Type B pancreatic cell (in vitro differentiated cells): ENCODE measurements at regions not wholly inside any gene's neighbourhood (a gene's known extent, or its start where the extent isn't known, plus 50 kb on each side); places are given as distances from the start of the nearest gene placed in this dataset.

Source experiments
- DNase-seq: peaks from one replicate; pipeline ENCODE4 v3.0.0; 2021; ENCODE audit warnings: mixed read lengths; ENCODE audit not compliant: unreplicated experiment; ENCODE audit errors: extremely low spot score
- H3K27ac Mint-ChIP-seq: 2 replicates; pipeline ENCODE4 v1.8.0; 2021; ENCODE audit warnings: mild to moderate bottlenecking, mixed read lengths
- H3K27me3 Mint-ChIP-seq: 2 replicates; pipeline ENCODE4 v1.8.0; 2021; ENCODE audit warnings: mixed read lengths
- H3K36me3 Mint-ChIP-seq: 2 replicates; pipeline ENCODE4 v1.8.0; 2021; ENCODE audit warnings: mixed read lengths
- H3K4me1 Mint-ChIP-seq: one replicate; pipeline ENCODE4 v1.8.0; 2021; ENCODE audit warnings: mixed read lengths; ENCODE audit not compliant: unreplicated experiment
- H3K4me3 Mint-ChIP-seq: 2 replicates; pipeline ENCODE4 v1.8.0; 2021; ENCODE audit warnings: mild to moderate bottlenecking, mixed read lengths
- H3K9me3 Mint-ChIP-seq: 2 replicates; pipeline ENCODE4 v1.8.0; 2021; ENCODE audit warnings: mixed read lengths
- TF ChIP-seq, protein P1 (sequence below): fragments of 200-600 bp; sonication (generic); conservative IDR thresholded peaks from 2 replicates; pipeline ENCODE4 v1.5.0; 2021; ENCODE audit warnings: antibody characterized with exemption, mild to moderate bottlenecking

DNA sequence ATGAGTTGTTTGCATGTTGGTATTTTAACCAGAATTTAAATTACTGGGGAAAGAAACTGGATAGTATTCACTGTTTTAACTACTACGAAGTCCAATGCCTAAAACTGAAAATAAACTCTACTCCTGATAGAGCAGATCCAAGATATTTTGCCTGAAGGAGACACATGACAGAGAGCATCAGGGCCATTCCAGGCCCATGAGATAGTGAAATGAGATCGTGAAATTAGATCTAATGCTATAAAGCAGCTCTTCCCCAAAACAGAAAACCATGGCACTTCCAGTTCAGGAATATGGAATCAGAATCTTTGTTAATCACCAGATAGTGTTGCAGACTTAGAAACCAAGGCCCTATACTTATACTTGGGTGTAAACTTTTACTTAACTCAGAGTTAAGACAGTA lies 124.3 kb upstream of the CACNA2D1 start:
- TF ChIP-seq, protein P1, sequence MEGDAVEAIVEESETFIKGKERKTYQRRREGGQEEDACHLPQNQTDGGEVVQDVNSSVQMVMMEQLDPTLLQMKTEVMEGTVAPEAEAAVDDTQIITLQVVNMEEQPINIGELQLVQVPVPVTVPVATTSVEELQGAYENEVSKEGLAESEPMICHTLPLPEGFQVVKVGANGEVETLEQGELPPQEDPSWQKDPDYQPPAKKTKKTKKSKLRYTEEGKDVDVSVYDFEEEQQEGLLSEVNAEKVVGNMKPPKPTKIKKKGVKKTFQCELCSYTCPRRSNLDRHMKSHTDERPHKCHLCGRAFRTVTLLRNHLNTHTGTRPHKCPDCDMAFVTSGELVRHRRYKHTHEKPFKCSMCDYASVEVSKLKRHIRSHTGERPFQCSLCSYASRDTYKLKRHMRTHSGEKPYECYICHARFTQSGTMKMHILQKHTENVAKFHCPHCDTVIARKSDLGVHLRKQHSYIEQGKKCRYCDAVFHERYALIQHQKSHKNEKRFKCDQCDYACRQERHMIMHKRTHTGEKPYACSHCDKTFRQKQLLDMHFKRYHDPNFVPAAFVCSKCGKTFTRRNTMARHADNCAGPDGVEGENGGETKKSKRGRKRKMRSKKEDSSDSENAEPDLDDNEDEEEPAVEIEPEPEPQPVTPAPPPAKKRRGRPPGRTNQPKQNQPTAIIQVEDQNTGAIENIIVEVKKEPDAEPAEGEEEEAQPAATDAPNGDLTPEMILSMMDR: no peak
- no peak overlapping the region for H3K4me3 Mint-ChIP-seq
- H3K4me1 Mint-ChIP-seq: peaks cover 5% of the 10 kb centered on the region
- H3K27me3 Mint-ChIP-seq: peaks cover 4% of the 10 kb centered on the region
- DNase-seq: no peak
- H3K9me3 Mint-ChIP-seq: no peaks in the 10 kb centered on the region
- H3K27ac Mint-ChIP-seq: no peak overlapping the region
- H3K36me3 Mint-ChIP-seq: no peaks in the 10 kb centered on the region

DNA sequence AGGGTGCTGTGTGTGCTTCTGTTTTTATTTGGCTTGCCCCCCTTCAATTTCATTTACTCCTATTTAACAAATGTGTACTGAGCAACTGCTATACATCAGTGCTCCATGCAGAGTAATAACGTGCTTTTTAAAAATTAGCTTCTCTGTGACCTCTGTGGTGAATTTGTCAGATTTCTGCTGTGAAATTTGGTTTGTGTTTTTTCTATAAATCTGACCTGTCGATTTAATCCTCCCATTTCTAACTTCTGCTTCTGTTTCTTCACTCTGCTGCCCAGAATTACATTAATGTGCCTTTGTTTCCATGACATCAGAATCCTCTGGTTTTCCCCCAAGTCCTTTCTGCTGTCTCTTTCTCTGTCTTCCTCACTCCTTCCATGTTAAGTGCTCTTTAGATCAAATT lies 123.8 kb upstream of the CACNA2D1 start:
- no peak for DNase-seq
- no peaks in the 10 kb centered on the region for H3K36me3 Mint-ChIP-seq
- no peaks in the 10 kb centered on the region for H3K9me3 Mint-ChIP-seq
- no peak overlapping the region for H3K27ac Mint-ChIP-seq
- no peak overlapping the region for H3K4me3 Mint-ChIP-seq
- peaks cover 3% of the 10 kb centered on the region for H3K27me3 Mint-ChIP-seq
- peaks cover 4% of the 10 kb centered on the region for H3K4me1 Mint-ChIP-seq
- TF ChIP-seq, protein P1: no peak

DNA sequence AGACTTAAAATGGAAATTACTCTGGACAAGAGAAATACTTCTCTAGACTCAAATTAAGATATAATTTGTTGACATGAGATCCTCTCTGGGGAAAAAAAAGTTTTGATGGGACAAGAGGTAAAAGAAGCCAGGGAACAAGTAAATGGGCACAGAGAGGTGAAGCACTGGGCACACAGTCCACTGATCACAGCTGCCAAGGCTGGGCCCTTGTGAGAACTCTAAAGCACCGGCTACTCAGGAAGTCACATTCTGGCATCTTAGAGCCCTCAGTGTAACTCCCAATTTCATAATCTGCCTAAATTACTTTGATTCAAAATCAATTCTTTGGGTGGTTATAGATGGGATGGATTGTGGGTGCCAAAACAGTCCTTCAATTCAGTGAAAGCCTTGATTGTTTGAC lies 123.2 kb upstream of the CACNA2D1 start:
- H3K36me3 Mint-ChIP-seq: no peaks in the 10 kb centered on the region
- no peaks in the 10 kb centered on the region for H3K9me3 Mint-ChIP-seq

DNA sequence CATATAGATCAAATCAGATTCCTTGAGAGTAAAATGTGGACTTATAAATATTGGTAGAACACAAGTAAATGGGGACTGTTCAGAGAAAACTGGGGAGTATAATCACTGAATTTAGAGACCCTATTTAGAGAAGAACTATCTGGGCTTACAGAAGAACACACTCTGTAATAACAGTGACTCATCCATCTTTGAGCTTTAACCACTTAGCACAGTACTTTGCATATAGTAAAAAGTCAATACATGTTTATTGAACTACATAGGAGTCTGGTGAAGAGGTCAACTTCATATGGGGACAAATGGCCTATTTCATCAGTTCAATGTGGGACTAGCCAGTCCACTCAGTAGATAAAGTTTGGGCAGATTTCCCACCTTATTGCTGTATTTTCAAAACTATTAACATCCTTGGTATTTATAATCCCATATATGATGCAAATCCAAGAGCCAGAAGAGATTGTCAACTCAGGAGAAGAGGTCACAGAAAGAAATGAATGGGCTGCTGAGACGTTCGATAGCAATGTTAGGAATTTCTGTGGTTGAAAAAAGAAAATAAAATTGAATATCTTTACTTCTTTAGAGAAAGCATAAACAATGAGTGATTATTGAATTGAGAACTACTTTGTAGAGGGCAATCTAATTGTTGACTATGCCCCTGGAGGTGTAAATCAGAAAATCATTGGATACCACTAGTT lies 119.3 kb upstream of the CACNA2D1 start:
- Mint-ChIP-seq H3K4me1 (no peaks in the 10 kb centered on the region), H3K27ac (no peak overlapping the region), H3K36me3 (no peaks in the 10 kb centered on the region), H3K4me3 (no peak overlapping the region), H3K27me3 (no peaks in the 10 kb centered on the region), H3K9me3 (no peaks in the 10 kb centered on the region)
- DNase-seq: no peak
- TF ChIP-seq, protein P1: no peak

More for the DNA sequence above, 123.2 kb upstream of the CACNA2D1 start:
- TF ChIP-seq, protein P1: no peak
- Mint-ChIP-seq H3K4me3 (no peak overlapping the region), H3K27me3 (no peaks in the 10 kb centered on the region), H3K4me1 (no peaks in the 10 kb centered on the region), H3K27ac (no peak overlapping the region)
- DNase-seq: no peak

DNA sequence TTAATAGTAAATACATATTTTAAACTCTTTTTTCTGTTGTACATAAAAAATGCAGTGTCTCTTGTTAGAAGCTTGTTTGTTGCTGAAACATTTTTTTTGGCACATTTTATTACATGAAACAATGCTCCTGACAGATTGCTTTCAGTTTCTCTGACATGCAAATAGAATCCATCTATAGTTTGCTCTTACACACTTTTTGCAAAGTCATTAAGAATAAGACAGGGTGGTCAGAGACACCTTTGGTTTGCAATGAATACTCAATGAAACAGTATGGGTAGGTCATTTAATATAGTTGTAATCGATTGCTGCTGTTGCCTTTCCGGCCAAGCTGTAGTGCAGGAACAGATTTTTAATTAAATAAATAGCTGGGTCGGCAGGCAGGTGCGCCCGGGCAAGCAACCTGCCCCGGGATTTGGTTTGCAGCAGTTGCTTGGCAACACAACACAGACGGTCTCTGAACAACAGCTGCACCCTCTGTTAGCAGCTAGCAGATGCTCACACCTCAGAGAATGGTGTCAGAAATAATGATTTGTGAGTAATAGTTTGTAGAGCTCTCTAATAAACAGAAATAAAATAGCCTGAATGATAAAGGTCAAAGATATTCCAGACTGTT lies 115.7 kb upstream of the CACNA2D1 start:
- no peaks in the 10 kb centered on the region for H3K4me1 Mint-ChIP-seq
- no peak for DNase-seq
- H3K27ac Mint-ChIP-seq: peak overlapping the region; percentile 29
- H3K4me3 Mint-ChIP-seq: peak overlapping the region; percentile 62
- H3K36me3 Mint-ChIP-seq: no peaks in the 10 kb centered on the region
- no peaks in the 10 kb centered on the region for H3K9me3 Mint-ChIP-seq
- H3K27me3 Mint-ChIP-seq: no peaks in the 10 kb centered on the region
- TF ChIP-seq, protein P1: no peak
